Frontal cortex (tissue), 3 donors: ENCODE measurements at regions not wholly inside any gene's neighbourhood (a gene's known extent, or its start where the extent isn't known, plus 50 kb on each side); places are given as distances from the start of the nearest gene placed in this dataset.

Experiments used
- DNase-seq, 2 donors: peaks; one replicate each; pipeline ENCODE4 v3.0.0; 2012; ENCODE audit warnings: low spot score in 2 of 2
- FAIRE-seq: peaks from 2 replicates; lab custom pipeline; 2012; peaks lifted over from hg19 to GRCh38; lab: Jason Lieb, UNC
- donor health status: control.
- donor health status: control.
- donor health status: control.

DNA sequence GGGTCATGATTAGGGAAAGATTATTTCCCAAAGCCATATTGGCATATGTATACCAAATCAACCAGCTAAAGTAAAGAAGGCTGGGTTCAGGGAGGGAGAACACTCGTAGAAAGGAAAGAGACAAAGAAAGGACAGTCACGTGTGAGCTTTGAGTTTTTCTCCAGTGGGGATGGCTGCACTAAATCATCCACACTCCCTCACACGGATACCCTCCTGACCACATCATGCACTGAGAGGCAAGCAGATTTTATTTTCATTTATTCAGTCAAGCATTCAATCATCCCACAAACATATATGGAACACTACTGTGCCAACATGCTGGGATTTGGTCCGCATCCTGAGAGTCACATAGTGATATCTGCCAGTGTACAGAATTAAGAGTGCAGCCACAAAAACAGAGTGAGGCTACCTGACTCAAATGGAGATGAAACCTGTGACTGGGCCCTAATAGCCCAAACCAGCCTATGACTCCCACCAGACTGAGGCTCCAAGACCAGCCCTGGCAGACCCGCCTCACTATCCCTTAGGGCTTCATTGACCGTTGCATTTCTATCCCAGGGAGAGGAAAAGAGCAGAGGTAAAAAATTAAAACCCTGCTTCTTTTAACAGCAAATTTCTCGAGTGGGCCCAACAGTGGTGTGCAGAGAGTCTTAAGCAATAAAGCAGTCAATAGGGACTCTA, 155.9 kb downstream of the BARHL2 start:
- DNase-seq (no peak), FAIRE-seq (no peak)

DNA sequence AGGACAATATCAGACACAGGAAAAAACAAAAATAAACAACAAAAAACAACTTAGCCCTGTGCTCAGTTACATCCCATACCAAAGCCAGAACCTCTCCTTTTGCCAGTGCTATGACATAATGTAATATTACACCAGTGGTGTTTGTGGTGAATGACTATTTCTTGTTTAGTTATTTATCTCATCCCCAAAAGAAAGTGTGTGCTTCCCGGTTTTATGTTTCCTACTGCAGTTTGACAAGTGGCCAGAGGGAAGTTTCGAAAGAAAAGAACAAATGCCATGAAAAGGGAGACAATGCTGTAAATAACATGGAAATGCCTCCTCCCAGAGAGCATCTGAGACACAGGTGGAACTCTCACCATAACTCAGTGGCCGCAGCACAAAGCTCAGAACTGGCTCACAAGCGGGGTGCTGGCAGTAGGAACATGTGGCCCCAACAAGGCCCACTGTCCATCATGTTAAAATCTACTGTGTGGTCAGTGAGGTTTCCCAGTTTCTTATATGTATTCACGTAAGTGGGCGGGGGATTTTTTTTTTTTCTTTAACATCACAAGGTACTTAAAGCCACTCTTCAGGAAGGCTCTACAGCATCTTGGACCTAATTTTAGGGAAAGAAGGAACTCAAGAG, 158.2 kb downstream of the BARHL2 start:
- no peak for DNase-seq
- no peak for FAIRE-seq

GRCh38 chr1:90558126-90558525, 159.0 kb downstream of the BARHL2 start:
- FAIRE-seq: no peak

GRCh38 chr1:90557706-90558105, 159.4 kb downstream of the BARHL2 start:
- FAIRE-seq (no peak), DNase-seq (no peak)

More at GRCh38 chr1:90558126-90558525, 159.0 kb downstream of the BARHL2 start:
- no peak for DNase-seq

- DNase-seq: no peak
- FAIRE-seq: no peak
These were observed 166.3 kb downstream of the BARHL2 start for GRCh38 chr1:90550626-90551406.

DNA sequence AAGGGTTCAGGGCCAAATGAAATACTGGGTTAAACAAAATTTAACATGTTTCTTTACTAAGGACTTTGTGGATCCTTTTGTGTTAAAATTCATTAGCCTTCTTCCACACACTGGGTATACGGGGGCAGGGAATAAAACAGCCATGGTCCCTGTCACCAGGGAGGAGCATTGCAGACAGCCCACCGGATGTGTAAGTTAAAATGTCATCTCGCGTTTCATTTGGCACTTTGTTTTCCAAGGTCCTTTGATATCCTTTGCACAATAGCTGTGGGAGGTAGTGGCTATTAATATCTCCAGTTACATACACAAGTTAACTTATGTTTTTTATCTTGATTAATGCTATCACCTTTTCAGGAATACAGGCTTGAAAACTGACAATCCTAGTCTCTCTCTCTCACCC, 172.7 kb downstream of the BARHL2 start:
- DNase-seq (no peak), FAIRE-seq (no peak)

DNA sequence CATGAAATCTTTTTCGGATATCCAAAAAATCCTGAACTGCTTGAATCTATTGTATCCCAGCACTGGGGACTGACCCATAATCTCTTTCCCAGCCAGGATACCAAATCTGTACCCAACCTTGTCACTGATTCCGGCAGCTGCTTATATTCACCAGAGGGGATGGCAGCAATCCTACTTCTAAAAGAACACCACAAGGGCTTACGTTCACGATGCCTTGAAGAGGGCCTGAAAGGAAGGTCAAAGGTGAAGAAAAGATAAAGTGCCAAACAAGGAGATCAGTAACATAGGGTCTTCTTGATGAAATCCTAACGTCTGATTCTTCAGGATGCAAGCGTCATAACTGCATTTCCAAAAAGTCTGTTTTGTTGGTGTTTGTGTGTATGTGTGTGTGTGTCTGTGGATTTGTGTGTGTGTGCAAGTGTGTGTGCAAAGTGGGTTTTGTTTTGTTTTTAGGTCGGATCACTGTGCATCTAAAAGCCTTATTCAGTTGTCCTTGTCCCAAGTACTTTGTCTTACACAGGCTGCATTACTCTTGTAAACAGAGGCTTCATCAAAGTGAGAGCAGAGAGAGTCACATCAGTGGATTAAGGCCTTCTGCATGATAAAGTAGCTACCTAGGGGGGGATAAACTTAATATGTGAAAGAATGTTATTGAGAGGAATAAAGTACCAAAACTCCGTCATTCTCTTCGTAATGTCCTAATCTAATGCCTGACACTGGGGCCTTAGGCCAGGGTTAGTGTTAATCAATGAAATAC, 179.3 kb downstream of the BARHL2 start:
- FAIRE-seq (no peak), DNase-seq (no peak)

- DNase-seq (no peak), FAIRE-seq (no peak)
These were observed 182.3 kb downstream of the BARHL2 start for GRCh38 chr1:90534663-90535295.

GRCh38 chr1:90534116-90534515, 183.0 kb downstream of the BARHL2 start:
- DNase-seq (no peak), FAIRE-seq (no peak)

DNA sequence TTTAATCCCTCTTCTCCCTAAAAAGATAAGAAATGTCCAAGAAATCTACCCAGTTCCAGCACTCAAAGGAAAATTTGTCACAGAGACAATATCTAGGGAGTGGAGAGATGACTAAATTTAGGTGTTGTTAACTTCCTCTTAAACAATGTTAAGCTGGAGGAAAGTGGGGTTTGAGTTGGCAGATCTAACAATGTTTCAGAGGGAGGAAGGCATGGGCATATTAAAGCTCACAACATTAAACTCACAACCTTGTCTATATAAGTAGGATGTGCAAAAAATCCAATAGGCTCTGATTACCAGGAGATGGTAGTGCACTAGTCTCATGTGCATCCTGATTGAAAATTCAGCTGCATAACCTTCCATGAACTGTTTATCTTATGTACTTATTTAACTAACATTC, 190.1 kb downstream of the BARHL2 start:
- DNase-seq (no peak), FAIRE-seq (no peak)

GRCh38 chr1:90522432-90522831, 194.7 kb downstream of the BARHL2 start:
- DNase-seq: no peak
- no peak for FAIRE-seq

DNA sequence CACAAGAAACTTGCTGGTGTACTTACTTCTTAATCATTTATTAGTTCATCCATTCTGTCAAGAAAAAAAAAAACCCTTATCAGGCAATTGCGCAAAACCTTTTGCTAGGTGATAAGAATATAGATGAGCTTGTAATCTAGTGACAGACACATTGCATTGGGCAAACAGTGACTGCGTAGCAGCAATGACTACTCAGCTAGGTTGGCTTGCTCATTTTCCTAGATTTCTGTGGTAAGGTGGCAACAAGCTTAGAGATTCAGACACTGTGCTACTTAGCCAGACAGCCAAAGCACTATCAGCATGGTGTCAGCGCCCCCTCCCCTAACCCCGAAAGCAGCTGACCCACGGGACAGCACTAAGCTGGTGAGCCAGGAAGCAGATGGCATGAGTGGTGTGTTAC, 203.1 kb downstream of the BARHL2 start:
- FAIRE-seq: no peak
- DNase-seq: no peak

- FAIRE-seq: no peak
These were observed 204.7 kb downstream of the BARHL2 start for GRCh38 chr1:90512441-90512840.

GRCh38 chr1:90510143-90510542, 207.0 kb downstream of the BARHL2 start:
- no peak for FAIRE-seq
- DNase-seq: no peak

More at GRCh38 chr1:90512441-90512840, 204.7 kb downstream of the BARHL2 start:
- no peak for DNase-seq

DNA sequence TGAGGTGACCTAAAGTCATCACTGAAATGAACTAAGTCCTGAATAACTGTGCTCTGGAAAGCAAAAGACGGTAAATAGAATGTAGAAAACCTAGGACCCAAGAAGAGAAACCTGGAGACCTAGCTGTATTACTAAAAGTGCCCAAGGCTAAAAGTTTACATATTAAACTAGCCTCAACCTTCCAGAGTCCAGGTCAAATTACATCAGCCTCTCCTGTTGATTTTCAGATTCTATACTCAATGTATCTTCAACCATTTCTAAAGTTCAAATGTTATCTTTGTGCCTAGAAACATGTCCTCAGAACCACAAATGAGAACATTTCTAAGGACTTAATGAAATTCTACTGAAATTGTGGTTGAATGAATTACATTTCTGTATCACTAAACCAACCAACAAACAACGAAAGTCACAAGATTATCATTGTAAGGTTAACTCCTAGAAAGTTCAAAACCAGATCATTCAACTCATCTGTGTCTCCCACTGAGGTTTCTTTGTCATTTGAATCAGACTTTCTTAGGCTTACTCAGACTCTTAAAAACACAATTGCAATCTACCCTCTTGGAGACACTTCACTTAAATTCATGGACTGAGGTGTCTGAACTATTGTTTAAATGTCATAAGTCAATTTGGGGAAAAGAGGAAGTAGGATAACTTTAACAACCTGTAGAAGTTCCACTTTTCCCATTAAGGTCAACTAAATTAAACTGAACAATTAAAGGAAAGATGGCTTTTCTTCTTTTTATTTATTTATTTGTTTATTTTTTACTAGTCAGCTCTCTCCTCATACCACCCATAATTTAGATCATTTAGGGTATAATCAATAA, 207.7 kb downstream of the BARHL2 start:
- FAIRE-seq: no peak
- DNase-seq: no peak

GRCh38 chr1:90508376-90509167, 208.5 kb downstream of the BARHL2 start:
- DNase-seq (no peak), FAIRE-seq (no peak)

DNA sequence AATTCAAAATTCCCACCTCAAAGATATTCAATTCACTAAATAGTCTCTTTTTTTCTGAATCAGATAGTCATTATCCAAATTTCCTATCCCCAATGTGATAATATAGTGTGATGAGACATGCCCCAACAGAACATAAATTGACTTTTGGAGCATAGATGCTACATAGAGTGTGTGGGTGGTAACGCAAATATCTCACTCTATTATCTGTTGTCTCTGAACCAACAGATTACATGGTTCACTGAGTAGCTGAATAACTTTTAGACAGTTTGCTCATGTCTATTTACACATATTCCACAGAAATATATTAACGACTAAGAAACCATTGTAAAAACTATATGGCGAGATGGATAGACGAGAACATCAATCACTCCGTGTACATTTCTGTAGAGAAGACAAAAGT, 209.9 kb downstream of the BARHL2 start:
- FAIRE-seq: no peak

DNA sequence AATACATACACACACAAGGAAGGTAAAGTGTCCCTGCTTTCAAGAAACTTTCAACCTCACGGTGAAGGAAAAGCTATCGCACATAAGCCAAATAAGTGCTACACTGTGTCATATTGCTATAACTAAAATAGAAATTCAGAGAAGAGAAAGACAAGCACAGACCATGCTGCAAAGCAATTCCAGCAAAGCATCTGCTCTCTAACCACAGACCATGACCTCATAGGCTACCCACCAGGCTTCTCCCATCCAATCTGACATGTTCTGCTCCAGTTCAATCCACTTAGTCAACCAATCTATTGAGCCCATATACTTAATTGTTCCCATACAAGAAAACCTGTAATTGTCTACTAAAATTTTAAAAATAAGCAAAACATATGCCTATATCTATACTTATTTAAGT, 211.3 kb downstream of the BARHL2 start:
- DNase-seq (no peak), FAIRE-seq (no peak)

More for the DNA sequence above, 209.9 kb downstream of the BARHL2 start:
- no peak for DNase-seq
